A673 (cell line): ENCODE measurements at regions not wholly inside any gene's neighbourhood (a gene's known extent, or its start where the extent isn't known, plus 50 kb on each side); places are given as distances from the start of the nearest gene placed in this dataset.

Experiments used
- BruUV-seq: library from RNA; stranded (reverse); fragments of 400-500 nt; replicated peaks from 2 replicates; lab custom pipeline; 2021; lab: Mats Ljungman, UMichigan
- CTCF ChIA-PET: fragments of 300-600 bp; sonication (Branson Sonifier 250); formaldehyde crosslinking; loops from one replicate; lab custom pipeline; 2022; ENCODE audit warnings: antibody characterized with exemption; lab: Charles Lee
- POLR2A ChIA-PET: fragments of 300-600 bp; sonication (Branson Sonifier 250); formaldehyde crosslinking; loops from one replicate; lab custom pipeline; 2022; ENCODE audit warnings: antibody characterized with exemption; ENCODE audit not compliant: low non-redundant PET; lab: Charles Lee
- DNase-seq: peaks from one replicate; pipeline ENCODE4 v3.0.0-alpha.2; 2015; ENCODE audit warnings: low spot score
- H3K27ac ChIP-seq: fragments of 200-600 bp; sonication (generic); 2 replicates; pipeline ENCODE4 v1.5.1; 2016; ENCODE audit warnings: mixed run types, low read depth, mild to moderate bottlenecking, mixed read lengths, antibody characterized with exemption, low read length; ENCODE audit not compliant: poor library complexity, severe bottlenecking
- H3K27me3 ChIP-seq: fragments of 200-600 bp; sonication (generic); replicated peaks from 2 replicates; pipeline ENCODE4 v1.6.1; 2017; ENCODE audit warnings: mixed run types, low read depth, mild to moderate bottlenecking, mixed read lengths, antibody characterized with exemption, low read length; ENCODE audit not compliant: insufficient read depth, poor library complexity
- H3K36me3 ChIP-seq: fragments of 200-600 bp; sonication (generic); 2 replicates; pipeline ENCODE4 v1.6.1; 2016; ENCODE audit warnings: mixed run types, mild to moderate bottlenecking, mixed read lengths, antibody characterized with exemption, low read length; ENCODE audit not compliant: insufficient read depth, poor library complexity, severe bottlenecking
- H3K4me1 ChIP-seq: fragments of 200-600 bp; sonication (generic); 2 replicates; pipeline ENCODE4 v1.6.1; 2017; ENCODE audit warnings: mixed run types, mild to moderate bottlenecking, mixed read lengths, antibody characterized with exemption, low read length; ENCODE audit not compliant: insufficient read depth, poor library complexity, severe bottlenecking
- H3K4me3 ChIP-seq: fragments of 200-600 bp; sonication (generic); 2 replicates; pipeline ENCODE4 v1.5.1; 2016; ENCODE audit warnings: low read depth, mixed run types, mild to moderate bottlenecking, mixed read lengths, low read length; ENCODE audit not compliant: poor library complexity, severe bottlenecking
- H3K9me3 ChIP-seq: fragments of 200-600 bp; sonication (generic); 2 replicates; pipeline ENCODE4 v1.6.1; 2016; ENCODE audit warnings: mixed run types, low read depth, mild to moderate bottlenecking, mixed read lengths, antibody characterized with exemption, low read length; ENCODE audit not compliant: poor library complexity, severe bottlenecking
- CTCF ChIP-seq: fragments of 300-800, 200-600 bp; sonication (generic); conservative IDR thresholded peaks from 2 replicates; pipeline ENCODE4 v1.5.1; 2017; ENCODE audit warnings: low read depth, mild to moderate bottlenecking, antibody characterized with exemption, low read length, moderate library complexity, mixed read lengths
- EZH2 ChIP-seq: fragments of 200-600 bp; sonication (generic); IDR thresholded peaks from 2 replicates; pipeline ENCODE4 v1.6.1; 2017; ENCODE audit warnings: borderline replicate concordance, low read depth, mild to moderate bottlenecking, mixed read lengths, antibody characterized with exemption, low read length; ENCODE audit not compliant: poor library complexity, severe bottlenecking
- intact Hi-C: fragments of 100-400 bp; cut with micrococcal nuclease; formaldehyde crosslinking; loops from one replicate; pipeline ENCODE4 v1.10.0; 2022; ENCODE audit not compliant: unreplicated experiment

GRCh38 chr1:192080684-192081083 is 77.6 kb upstream of the RGS18 start:
- H3K36me3 ChIP-seq: no peaks in the 10 kb centered on the region
- no TSS peak for BruUV-seq
- intact Hi-C loops: no loop called here
- POLR2A ChIA-PET: no interaction called here
- CTCF ChIA-PET: no interaction called here
- no peaks in the 10 kb centered on the region for H3K4me1 ChIP-seq
- H3K27me3 ChIP-seq: no peaks in the 10 kb centered on the region
- no peak for DNase-seq
- no peak overlapping the region for H3K4me3 ChIP-seq
- TF ChIP-seq EZH2 (no peak), CTCF (no peak)
- no peak overlapping the region for H3K27ac ChIP-seq
- no peaks in the 10 kb centered on the region for H3K9me3 ChIP-seq

- H3K27me3 ChIP-seq: no peaks in the 10 kb centered on the region
- no peaks in the 10 kb centered on the region for H3K9me3 ChIP-seq
- no TSS peak for BruUV-seq
- H3K4me3 ChIP-seq: no peak overlapping the region
- ChIA-PET CTCF (no interaction called here), POLR2A (no interaction called here)
- TF ChIP-seq CTCF (no peak), EZH2 (no peak)
- intact Hi-C loops: no loop called here
- no peaks in the 10 kb centered on the region for H3K36me3 ChIP-seq
- no peak for DNase-seq
- no peaks in the 10 kb centered on the region for H3K4me1 ChIP-seq
- H3K27ac ChIP-seq: no peak overlapping the region
These were observed 76.9 kb upstream of the RGS18 start for GRCh38 chr1:192081359-192081758.

- no peaks in the 10 kb centered on the region for H3K36me3 ChIP-seq
- H3K4me3 ChIP-seq: no peak overlapping the region
- BruUV-seq: no TSS peak
- DNase-seq: no peak
- no peaks in the 10 kb centered on the region for H3K27me3 ChIP-seq
- ChIA-PET POLR2A (no interaction called here), CTCF (no interaction called here)
- TF ChIP-seq EZH2 (no peak), CTCF (no peak)
- H3K27ac ChIP-seq: no peak overlapping the region
- intact Hi-C loops: no loop called here
- H3K4me1 ChIP-seq: no peaks in the 10 kb centered on the region
- no peaks in the 10 kb centered on the region for H3K9me3 ChIP-seq
These were observed 71.6 kb upstream of the RGS18 start for GRCh38 chr1:192086644-192087043.
